NCI-H2081 treated with DMSO at 0.1 percent for 48 hours (cell line): ENCODE measurements at regions not wholly inside any gene's neighbourhood (a gene's known extent, or its start where the extent isn't known, plus 50 kb on each side); places are given as distances from the start of the nearest gene placed in this dataset.
"Not testable (repeated sequence)": the region's sequence is repeated elsewhere in the genome, so short reads cannot be mapped to it uniquely, and the experiment has no call there.

Experiments
- DNase-seq: peaks from one replicate; lab custom pipeline; 2025; lab: John Stamatoyannopoulos, UW

DNA sequence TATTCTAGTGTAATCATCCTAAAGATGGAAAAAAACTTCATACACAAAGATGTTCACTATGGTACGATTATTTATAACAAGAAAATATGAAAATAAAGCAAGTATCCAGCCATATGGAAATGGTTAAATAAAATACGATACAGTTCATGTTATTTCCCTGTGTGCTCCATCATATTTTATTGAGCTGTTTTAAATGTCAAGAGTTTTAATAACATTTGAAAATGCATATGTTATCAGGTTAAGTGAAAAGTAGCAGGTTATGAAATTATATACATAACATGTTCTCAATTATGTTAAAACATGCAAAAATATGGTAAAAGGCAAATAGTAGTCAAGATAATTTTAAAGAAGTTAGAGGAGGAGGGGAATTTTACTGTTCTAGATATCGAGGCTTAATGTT is 192.0 kb downstream of the HNRNPD start:
- no peak for DNase-seq

- DNase-seq, result no peak
Measured at GRCh38 chr4:82172186-82172585, 201.6 kb downstream of the HNRNPD start.

GRCh38 chr4:82171531-82172155 is 202.1 kb downstream of the HNRNPD start:
- DNase-seq, result no peak

- no peak for DNase-seq
Measured at GRCh38 chr4:82149750-82150149, 224.0 kb downstream of the HNRNPD start.

GRCh38 chr4:82145850-82146249 is 227.9 kb downstream of the HNRNPD start:
- DNase-seq, result no peak

DNA sequence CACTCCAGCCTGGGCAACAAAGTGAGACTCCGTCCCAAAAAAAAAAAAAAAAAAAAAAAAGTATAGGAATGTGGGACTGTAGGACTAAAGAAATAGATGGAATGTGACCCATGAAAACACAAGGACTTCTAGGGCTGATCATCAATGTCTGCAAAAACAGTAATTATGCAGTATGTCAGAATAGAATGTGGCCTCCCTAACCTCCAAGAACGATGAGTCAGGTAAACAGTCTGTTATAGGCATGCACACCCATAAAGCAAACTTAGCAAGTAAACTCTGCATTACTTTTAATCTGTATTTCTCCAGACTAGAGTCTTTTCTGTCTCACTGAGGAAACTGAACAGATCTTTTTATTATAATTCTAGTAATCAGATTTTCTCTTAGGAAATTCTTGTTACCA is 233.4 kb downstream of the HNRNPD start:
- DNase-seq, result no peak

DNA sequence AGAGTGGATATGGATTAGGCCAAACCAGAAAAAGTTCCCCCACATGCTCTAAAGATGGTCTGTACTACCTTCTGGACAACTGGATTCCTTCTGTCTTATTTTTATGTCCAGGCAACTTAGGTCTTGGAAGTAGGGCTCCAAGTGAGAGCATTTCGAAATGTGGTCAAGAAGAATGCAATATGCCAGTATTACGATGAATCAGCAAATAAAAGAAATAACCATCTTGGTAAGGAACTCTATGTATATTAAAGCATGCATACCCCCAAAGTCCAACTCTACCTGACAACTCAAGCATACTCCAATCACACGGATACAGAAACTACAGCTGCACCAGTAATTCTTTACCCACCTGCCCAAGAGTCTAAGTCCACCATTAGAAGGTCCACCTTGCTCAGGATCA is 234.5 kb downstream of the HNRNPD start:
- DNase-seq, result no peak

DNA sequence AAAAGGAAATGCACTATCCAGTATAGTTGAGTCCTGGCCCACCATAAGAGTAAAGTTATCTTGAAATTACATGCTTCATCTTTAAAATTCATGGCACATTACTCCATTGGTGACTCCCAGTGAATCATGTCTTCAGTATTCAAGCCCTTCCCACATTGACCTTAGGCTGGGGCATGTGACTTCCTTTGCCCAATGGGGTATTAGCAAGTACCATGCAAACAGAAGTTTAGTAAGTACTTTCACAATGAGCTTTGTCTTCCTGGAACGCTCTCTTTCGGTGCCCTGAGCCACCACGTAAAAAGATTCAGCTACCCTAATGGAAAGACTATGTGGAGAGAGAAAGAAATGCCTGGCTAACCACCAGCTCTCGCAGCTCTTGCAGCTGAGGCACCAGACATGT is 235.4 kb downstream of the HNRNPD start:
- no peak for DNase-seq

- DNase-seq, result no peak
Measured at GRCh38 chr4:82136161-82136801, 237.5 kb downstream of the HNRNPD start.

DNA sequence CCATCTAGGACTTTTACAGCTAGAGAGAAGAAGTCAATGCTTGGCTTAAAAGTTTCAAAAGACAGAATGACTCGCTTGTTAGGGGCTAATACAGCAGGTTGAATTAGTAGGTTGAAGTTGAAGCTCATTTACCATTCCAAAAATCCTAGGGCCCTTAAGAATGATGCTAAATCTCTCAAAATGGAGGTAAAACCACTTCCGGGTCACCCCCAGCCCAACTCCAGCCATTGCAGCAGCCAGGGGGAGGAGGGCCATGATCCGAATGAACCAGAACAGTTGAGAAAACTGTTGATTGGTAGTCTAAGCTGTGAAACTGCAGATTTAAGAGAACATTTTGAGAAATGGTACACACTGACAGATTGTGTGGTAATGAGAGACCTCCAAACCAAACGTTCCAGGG is 245.4 kb downstream of the HNRNPD start:
- DNase-seq, result no peak

DNA sequence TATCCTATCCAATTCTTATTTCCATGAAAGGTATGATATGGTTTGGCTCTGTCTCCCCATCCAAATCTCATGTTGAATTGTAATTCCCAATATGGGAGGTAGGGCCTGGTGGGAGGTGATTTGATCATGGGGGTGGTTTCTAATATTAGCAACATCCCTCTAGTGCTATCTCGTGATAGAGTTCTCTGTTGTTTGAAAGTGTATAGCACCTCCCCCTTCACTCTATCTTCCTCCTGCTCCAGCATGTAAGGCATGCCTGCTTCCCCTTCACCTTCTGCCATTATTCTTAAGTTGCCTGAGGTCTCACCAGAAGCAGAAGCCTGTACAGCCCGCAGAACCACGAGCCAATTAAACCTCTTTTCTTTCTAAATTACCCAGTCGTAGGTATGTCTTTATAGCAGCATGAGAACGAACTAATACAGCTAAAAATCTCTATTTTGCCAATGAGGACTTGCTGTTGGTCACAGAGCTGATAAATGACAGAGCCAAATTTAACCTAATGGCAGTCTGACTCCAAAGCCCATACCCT is 247.2 kb downstream of the HNRNPD start:
- DNase-seq, result no peak

DNA sequence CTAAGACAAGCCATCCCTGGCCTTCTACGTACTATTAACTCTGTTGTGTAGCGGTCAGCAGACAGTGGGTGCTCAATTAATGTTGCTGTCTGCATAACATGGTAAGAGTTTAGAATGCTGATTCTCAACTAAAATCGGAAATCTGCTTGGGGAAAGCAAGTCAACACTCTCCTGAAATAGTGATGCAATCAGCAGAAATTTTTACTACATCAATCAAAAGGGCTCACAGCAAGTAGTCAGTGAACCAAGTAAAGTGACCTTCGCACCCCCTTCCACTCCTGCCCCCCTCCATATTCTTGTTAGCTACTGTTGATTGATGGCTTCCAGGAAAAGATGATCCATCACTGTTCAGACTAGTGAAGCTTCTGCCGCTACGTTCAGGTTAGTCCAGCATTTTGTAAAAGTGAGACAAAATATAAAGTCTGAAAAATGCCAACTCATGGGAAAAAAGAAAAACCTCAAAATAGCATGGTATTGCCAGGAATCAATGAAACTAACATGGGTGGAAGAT is 247.9 kb downstream of the HNRNPD start:
- DNase-seq, result no peak

- no peak for DNase-seq
Measured at GRCh38 chr4:82124932-82125786, 248.6 kb downstream of the HNRNPD start.

- no peak for DNase-seq
Measured at GRCh38 chr4:82124365-82124764, 249.4 kb downstream of the HNRNPD start.

- DNase-seq, result no peak
Measured at GRCh38 chr4:82123934-82124333, 249.9 kb downstream of the HNRNPD start.

- not testable (repeated sequence) for DNase-seq
Measured at GRCh38 chr4:82115183-82115582, 258.6 kb downstream of the HNRNPD start.

GRCh38 chr4:82108506-82108905 is 265.3 kb downstream of the HNRNPD start:
- no peak for DNase-seq

DNA sequence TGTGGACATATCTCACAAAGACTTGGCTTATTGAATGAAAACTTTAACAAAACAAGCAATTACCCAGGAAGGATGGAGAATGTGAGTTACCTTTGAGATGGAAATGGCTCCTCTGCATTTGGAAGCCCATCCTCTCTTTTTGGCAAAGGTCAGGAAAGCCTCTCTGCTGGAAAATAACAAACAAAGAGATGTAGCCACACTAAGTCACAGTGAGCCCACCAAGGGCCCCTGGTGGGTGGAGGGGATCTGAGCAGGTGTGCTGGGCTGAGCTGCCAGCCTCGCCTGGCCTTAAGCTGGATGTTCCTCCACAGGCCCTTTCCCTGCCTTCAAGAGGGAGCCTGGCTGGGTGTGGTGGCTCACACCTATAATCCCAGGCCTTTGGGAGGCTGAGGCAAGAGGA is 269.2 kb downstream of the HNRNPD start:
- DNase-seq, result no peak

DNA sequence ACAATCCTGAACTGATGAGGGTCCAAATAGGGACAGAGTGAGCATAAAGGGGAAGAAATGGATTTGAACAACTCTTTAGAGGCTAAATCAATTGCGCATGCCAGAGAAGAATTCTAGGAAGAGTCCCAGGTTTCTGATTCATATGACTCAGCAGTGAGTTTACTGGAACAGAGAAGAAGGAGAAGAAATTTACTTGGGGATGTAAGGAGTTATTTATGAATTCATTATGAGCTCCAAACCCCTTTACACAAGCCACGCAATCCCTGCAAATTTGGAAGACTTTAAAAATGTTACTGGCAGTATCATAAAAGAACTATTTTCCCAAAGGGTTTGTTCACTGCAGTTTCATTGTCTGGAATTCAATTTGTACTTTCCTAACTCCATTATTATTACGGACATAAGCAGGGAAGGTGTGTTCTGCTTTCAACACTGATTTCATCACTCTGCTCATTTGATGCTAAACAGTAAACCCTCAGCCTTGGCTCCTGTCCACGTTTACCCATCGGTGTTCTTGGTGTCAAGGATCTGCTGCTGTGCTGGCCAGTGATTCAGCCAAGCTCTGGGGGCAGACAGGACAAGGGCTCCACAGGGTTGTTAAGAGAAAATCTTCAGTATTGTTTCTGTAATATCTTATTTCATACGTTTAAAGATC is 273.7 kb downstream of the HNRNPD start:
- DNase-seq, result no peak

- DNase-seq, result no peak
Measured at GRCh38 chr4:82097504-82097903, 276.3 kb downstream of the HNRNPD start.

DNA sequence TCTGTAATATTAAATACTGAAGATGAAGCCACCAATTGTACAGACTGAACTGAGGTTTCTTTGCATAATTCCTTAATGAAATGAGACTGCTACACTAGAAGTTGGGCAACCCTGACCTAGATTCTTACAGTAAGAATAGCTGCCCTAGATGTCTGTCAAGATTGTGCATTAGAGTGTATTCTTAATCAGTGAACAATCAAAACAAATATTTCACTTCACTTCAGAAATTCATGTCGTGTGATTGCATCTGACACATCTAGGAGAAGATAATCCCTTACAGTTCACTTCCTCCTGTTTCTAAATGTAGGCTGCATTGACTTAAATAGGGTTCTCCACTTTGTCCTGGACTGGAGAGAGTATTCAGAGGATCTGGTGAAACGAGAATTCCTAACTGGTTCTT is 283.1 kb downstream of the HNRNPD start:
- no peak for DNase-seq

DNA sequence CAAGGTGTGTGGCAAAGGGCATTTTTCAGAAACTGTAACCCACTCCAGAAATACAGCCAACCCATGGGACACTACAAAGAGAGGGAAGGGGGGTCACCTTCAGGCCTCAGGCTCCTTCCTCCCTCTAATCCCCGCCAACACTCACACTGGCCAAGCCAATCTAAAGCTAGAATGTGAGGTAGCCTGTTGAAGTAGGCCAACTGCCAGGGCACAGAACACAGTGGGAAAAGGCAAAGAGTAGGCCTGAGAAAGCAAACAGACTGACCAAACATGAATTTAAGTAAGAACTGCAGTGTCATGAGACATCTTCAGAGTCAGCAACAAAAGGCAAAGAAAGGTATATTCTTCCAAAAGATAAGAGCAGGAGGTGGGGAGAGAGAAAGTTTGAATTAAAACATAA is 289.0 kb downstream of the HNRNPD start:
- no peak for DNase-seq
